ENCODE measurements at regions not wholly inside any gene's neighbourhood (a gene's known extent, or its start where the extent isn't known, plus 50 kb on each side); places are given as distances from the start of the nearest gene placed in this dataset.

DNA sequence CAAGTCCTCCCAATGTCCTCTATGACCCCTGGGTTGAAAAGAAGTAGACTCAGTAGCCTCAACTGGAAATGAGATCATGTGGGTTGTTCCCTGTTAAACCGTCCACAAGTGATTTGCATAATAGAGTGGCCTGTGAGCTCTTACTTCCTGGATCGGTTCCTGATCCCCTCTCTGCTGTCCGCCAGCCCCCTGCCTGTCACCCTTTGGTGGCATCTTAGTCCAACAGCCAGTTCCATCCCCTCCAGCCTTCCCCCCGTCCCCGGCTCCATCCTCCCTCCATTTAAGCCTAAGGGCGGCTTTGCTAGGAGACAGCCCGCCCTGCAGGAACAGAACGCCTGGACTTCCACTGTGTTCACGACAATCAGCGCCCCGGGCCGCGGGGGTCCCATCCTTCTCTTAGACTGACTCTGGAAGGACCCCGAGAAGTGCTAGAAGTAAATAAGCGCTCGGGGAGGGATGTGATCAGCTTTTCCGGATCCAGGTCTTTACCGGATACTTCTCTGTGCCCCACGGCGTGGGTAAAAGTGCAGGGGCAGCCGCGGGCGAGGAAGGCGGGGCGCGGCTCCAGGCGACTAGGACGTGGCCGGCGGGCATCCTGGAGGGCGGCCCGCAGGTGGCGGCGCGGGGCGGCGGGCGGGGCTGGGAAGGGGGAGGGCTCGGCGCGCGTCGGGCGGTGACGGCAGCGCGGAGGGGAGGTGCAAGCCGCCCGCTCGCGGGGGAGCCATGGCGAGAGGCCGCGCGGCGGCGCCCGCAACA lies 51.2 kb upstream of the ULK4 start:
- H3K4me3 Mint-ChIP-seq (ENCODE audit: unreplicated experiment): peak overlapping the region; percentile 79
- peak; percentile 84 for DNase-seq (ENCODE audit: extremely low spot score, unreplicated experiment)
- peak overlapping the region; percentile 83 for H3K27ac Mint-ChIP-seq (ENCODE audit: unreplicated experiment)
- no peaks in the 10 kb centered on the region for H3K27me3 Mint-ChIP-seq (ENCODE audit: unreplicated experiment)
- TF ChIP-seq, protein P1, sequence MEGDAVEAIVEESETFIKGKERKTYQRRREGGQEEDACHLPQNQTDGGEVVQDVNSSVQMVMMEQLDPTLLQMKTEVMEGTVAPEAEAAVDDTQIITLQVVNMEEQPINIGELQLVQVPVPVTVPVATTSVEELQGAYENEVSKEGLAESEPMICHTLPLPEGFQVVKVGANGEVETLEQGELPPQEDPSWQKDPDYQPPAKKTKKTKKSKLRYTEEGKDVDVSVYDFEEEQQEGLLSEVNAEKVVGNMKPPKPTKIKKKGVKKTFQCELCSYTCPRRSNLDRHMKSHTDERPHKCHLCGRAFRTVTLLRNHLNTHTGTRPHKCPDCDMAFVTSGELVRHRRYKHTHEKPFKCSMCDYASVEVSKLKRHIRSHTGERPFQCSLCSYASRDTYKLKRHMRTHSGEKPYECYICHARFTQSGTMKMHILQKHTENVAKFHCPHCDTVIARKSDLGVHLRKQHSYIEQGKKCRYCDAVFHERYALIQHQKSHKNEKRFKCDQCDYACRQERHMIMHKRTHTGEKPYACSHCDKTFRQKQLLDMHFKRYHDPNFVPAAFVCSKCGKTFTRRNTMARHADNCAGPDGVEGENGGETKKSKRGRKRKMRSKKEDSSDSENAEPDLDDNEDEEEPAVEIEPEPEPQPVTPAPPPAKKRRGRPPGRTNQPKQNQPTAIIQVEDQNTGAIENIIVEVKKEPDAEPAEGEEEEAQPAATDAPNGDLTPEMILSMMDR (IDR thresholded peaks at IDR 0.05): no peak
- H3K9me3 Mint-ChIP-seq (ENCODE audit: unreplicated experiment): no peaks in the 10 kb centered on the region
- peaks cover 31% of the 10 kb centered on the region for H3K4me1 Mint-ChIP-seq (ENCODE audit: unreplicated experiment)
- no peaks in the 10 kb centered on the region for H3K36me3 Mint-ChIP-seq (ENCODE audit: unreplicated experiment)

DNA sequence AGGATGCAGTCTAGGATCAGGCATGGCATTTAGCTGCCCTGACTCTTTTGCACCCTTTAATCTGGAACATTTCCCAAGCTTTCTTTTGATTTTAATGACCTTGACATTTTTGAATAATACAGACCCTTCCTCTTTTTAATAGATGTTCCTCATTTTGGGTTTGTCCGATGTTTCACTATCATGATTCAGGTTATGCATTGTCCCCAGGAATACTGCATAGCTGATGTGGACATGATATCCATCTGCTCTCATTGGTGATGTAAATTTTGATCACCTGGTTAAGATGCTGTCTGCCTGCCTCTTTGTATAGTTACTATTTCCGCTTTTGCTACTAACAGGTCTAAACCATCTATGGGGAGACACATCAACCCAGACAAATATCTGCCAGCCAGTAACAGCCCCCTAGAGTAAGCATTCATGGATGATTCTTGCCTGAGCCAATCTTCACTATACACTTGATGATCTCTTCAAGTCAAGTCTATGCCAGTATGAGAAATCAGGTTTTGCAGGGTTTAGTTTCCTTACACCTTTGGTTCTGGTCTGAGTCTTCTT lies 50.6 kb upstream of the ULK4 start:
- Mint-ChIP-seq H3K36me3 (ENCODE audit: unreplicated experiment) (no peaks in the 10 kb centered on the region), H3K27me3 (ENCODE audit: unreplicated experiment) (no peaks in the 10 kb centered on the region), H3K9me3 (ENCODE audit: unreplicated experiment) (no peaks in the 10 kb centered on the region), H3K27ac (ENCODE audit: unreplicated experiment) (peak overlapping the region; percentile 83), H3K4me3 (ENCODE audit: unreplicated experiment) (peak overlapping the region; percentile 79), H3K4me1 (ENCODE audit: unreplicated experiment) (peaks cover 31% of the 10 kb centered on the region)
- no peak for DNase-seq (ENCODE audit: extremely low spot score, unreplicated experiment)
- TF ChIP-seq, protein P1 (IDR thresholded peaks at IDR 0.05): no peak

Measured in osteocyte (in vitro differentiated cells).